Liver (tissue), 2 donors: ENCODE measurements at regions not wholly inside any gene's neighbourhood (a gene's known extent, or its start where the extent isn't known, plus 50 kb on each side); places are given as distances from the start of the nearest gene placed in this dataset.

Experiments used
- CTCF ChIP-seq: fragments of 150-350 bp; IDR thresholded peaks from 2 replicates; pipeline ENCODE4 v1.5.1; 2017; ENCODE audit warnings: improper control_type of control experiment, low read depth, low read length; ENCODE audit not compliant: missing input control
- MAX ChIP-seq: IDR thresholded peaks from 2 replicates; pipeline ENCODE4 v1.6.1; 2016; ENCODE audit warnings: antibody characterized with exemption
- REST ChIP-seq: IDR thresholded peaks from 2 replicates; pipeline ENCODE4 v1.6.1; 2016; ENCODE audit warnings: antibody characterized with exemption, mild to moderate bottlenecking
- YY1 ChIP-seq: IDR thresholded peaks from 2 replicates; pipeline ENCODE4 v1.6.1; 2016; ENCODE audit warnings: antibody characterized with exemption, mild to moderate bottlenecking
- donor health status: healthy.

GRCh38 chr3:153484842-153485241 lies 322.8 kb downstream of the RAP2B start:
- no peak for TF ChIP-seq CTCF
- no peak for TF ChIP-seq YY1
- TF ChIP-seq REST = no peak
- TF ChIP-seq MAX = no peak
